HG02885 (cell line): ENCODE measurements at regions not wholly inside any gene's neighbourhood (a gene's known extent, or its start where the extent isn't known, plus 50 kb on each side); places are given as distances from the start of the nearest gene placed in this dataset.
"Not testable (repeated sequence)": the region's sequence is repeated elsewhere in the genome, so short reads cannot be mapped to it uniquely, and the experiment has no call there.

Experiments
- ATAC-seq: cut with Tn5 transposase; IDR thresholded peaks from one replicate; pipeline ENCODE4 v1.9.1; 2021; ENCODE audit warnings: mild to moderate bottlenecking; ENCODE audit not compliant: unreplicated experiment, poor library complexity

GRCh38 chr22:23385678-23386631 is 194.1 kb downstream of the IGLL1 start:
- peak; percentile 39 for ATAC-seq

- no peak for ATAC-seq
Observed at GRCh38 chr22:23384923-23385677, 195.0 kb downstream of the IGLL1 start.

GRCh38 chr22:23384431-23384830 is 195.7 kb downstream of the IGLL1 start:
- no peak for ATAC-seq

- ATAC-seq: no peak
Observed at GRCh38 chr22:23383491-23384361, 196.4 kb downstream of the IGLL1 start.

- ATAC-seq: no peak
Observed at GRCh38 chr22:23382428-23383218, 197.5 kb downstream of the IGLL1 start.

- ATAC-seq: no peak
Observed at GRCh38 chr22:23381661-23382427, 198.2 kb downstream of the IGLL1 start.

- no peak for ATAC-seq
Observed at GRCh38 chr22:23380911-23381310, 199.2 kb downstream of the IGLL1 start.

- no peak for ATAC-seq
Observed at GRCh38 chr22:23380230-23380573, 199.9 kb downstream of the IGLL1 start.

GRCh38 chr22:23379540-23380229 is 199.4 kb downstream of the BCR start:
- not testable (repeated sequence) for ATAC-seq

GRCh38 chr22:23377767-23378166 is 197.5 kb downstream of the BCR start:
- no peak for ATAC-seq

GRCh38 chr22:23376256-23376655 is 195.9 kb downstream of the BCR start:
- no peak for ATAC-seq

- no peak for ATAC-seq
Observed at GRCh38 chr22:23375031-23375827, 194.9 kb downstream of the BCR start.

GRCh38 chr22:23373601-23374000 is 193.3 kb downstream of the BCR start:
- no peak for ATAC-seq

GRCh38 chr22:23370251-23370650 is 189.9 kb downstream of the BCR start:
- ATAC-seq: no peak

- ATAC-seq: no peak
Observed at GRCh38 chr22:23369054-23369685, 188.9 kb downstream of the BCR start.
